GM21447 (cell line): ENCODE measurements at regions not wholly inside any gene's neighbourhood (a gene's known extent, or its start where the extent isn't known, plus 50 kb on each side); places are given as distances from the start of the nearest gene placed in this dataset.

Source experiments
- ATAC-seq: cut with Tn5 transposase; IDR thresholded peaks from one replicate; pipeline ENCODE4 v1.9.1; 2021; ENCODE audit not compliant: unreplicated experiment

GRCh38 chr10:125283836-125284614 is 123.7 kb upstream of the CTBP2 start:
- ATAC-seq, result no peak

- ATAC-seq, result no peak
Measured at GRCh38 chr10:125283191-125283835, 123.0 kb upstream of the CTBP2 start.

- ATAC-seq, result no peak
Measured at GRCh38 chr10:125281091-125281490, 120.7 kb upstream of the CTBP2 start.

GRCh38 chr10:125276133-125276532 is 115.8 kb upstream of the CTBP2 start:
- no peak for ATAC-seq

GRCh38 chr10:125274961-125275360 is 114.6 kb upstream of the CTBP2 start:
- ATAC-seq, result no peak

- ATAC-seq, result no peak
Measured at GRCh38 chr10:125273023-125273422, 112.7 kb upstream of the CTBP2 start.

GRCh38 chr10:125269716-125270115 is 109.4 kb upstream of the CTBP2 start:
- ATAC-seq, result no peak

GRCh38 chr10:125266966-125267365 is 106.6 kb upstream of the CTBP2 start:
- ATAC-seq, result no peak

GRCh38 chr10:125266541-125266940 is 106.2 kb upstream of the CTBP2 start:
- no peak for ATAC-seq

- ATAC-seq, result no peak
Measured at GRCh38 chr10:125265579-125265955, 105.2 kb upstream of the CTBP2 start.

GRCh38 chr10:125264757-125265578 is 104.6 kb upstream of the CTBP2 start:
- ATAC-seq, result no peak

GRCh38 chr10:125264091-125264490 is 103.7 kb upstream of the CTBP2 start:
- ATAC-seq, result no peak

- no peak for ATAC-seq
Measured at GRCh38 chr10:125263551-125263950, 103.2 kb upstream of the CTBP2 start.

- no peak for ATAC-seq
Measured at GRCh38 chr10:125262920-125263319, 102.6 kb upstream of the CTBP2 start.

- no peak for ATAC-seq
Measured at GRCh38 chr10:125262409-125262808, 102.0 kb upstream of the CTBP2 start.

- ATAC-seq, result no peak
Measured at GRCh38 chr10:125261491-125262186, 101.3 kb upstream of the CTBP2 start.

- no peak for ATAC-seq
Measured at GRCh38 chr10:125260260-125260659, 99.9 kb upstream of the CTBP2 start.

- no peak for ATAC-seq
Measured at GRCh38 chr10:125259651-125260050, 99.3 kb upstream of the CTBP2 start.

GRCh38 chr10:125258676-125259075 is 98.3 kb upstream of the CTBP2 start:
- no peak for ATAC-seq

- no peak for ATAC-seq
Measured at GRCh38 chr10:125257521-125258108, 97.3 kb upstream of the CTBP2 start.

- ATAC-seq, result no peak
Measured at GRCh38 chr10:125256026-125256425, 95.7 kb upstream of the CTBP2 start.
